ENCODE measurements at regions not wholly inside any gene's neighbourhood (a gene's known extent, or its start where the extent isn't known, plus 50 kb on each side); places are given as distances from the start of the nearest gene placed in this dataset.

- TF ChIP-seq CTCF (IDR thresholded peaks at IDR 0.05) = no peak
Measured at GRCh38 chr16:16828913-16829398, 450.0 kb downstream of the NPIPA7 start.

- no peak for TF ChIP-seq CTCF (IDR thresholded peaks at IDR 0.05)
Measured at GRCh38 chr16:16830401-16830800, 451.5 kb downstream of the NPIPA7 start.

GRCh38 chr16:16830973-16831372, 452.0 kb downstream of the NPIPA7 start:
- TF ChIP-seq CTCF (IDR thresholded peaks at IDR 0.05) = no peak

- no peak for TF ChIP-seq CTCF (IDR thresholded peaks at IDR 0.05)
Measured at GRCh38 chr16:16833165-16833564, 454.2 kb downstream of the NPIPA7 start.

GRCh38 chr16:16850274-16850673, 471.3 kb downstream of the NPIPA7 start:
- TF ChIP-seq CTCF (IDR thresholded peaks at IDR 0.05) = no peak

- no peak for TF ChIP-seq CTCF (IDR thresholded peaks at IDR 0.05)
Measured at GRCh38 chr16:16857012-16857411, 478.1 kb downstream of the NPIPA7 start.

GRCh38 chr16:16857603-16858283, 478.8 kb downstream of the NPIPA7 start:
- no peak for TF ChIP-seq CTCF (IDR thresholded peaks at IDR 0.05)

- TF ChIP-seq CTCF (IDR thresholded peaks at IDR 0.05) = peak; percentile 70
Measured at GRCh38 chr16:16861546-16861945, 482.6 kb downstream of the NPIPA7 start.
